Smooth muscle cell (in vitro differentiated cells): ENCODE measurements at regions not wholly inside any gene's neighbourhood (a gene's known extent, or its start where the extent isn't known, plus 50 kb on each side); places are given as distances from the start of the nearest gene placed in this dataset.

ENCODE experiments used
- DNase-seq: peaks from one replicate; lab custom pipeline; 2025; ENCODE audit not compliant: unreplicated experiment; lab: John Stamatoyannopoulos, UW
- H2AFZ ChIP-seq: fragments of 200-600 bp; sonication (generic); 2 replicates; pipeline ENCODE4 v1.6.0; 2016; ENCODE audit warnings: antibody characterized with exemption, low read depth, mild to moderate bottlenecking
- H3F3A ChIP-seq: fragments of 200-600 bp; sonication (generic); 2 replicates; pipeline ENCODE4 v1.6.0; 2017; ENCODE audit warnings: antibody characterized with exemption, low read depth
- H3K27ac ChIP-seq: fragments of 200-600 bp; sonication (generic); 2 replicates; pipeline ENCODE4 v1.5.1; 2016; ENCODE audit warnings: low read depth, mild to moderate bottlenecking
- H3K27me3 ChIP-seq: fragments of 200-600 bp; sonication (generic); 2 replicates; pipeline ENCODE4 v1.6.1; 2016; ENCODE audit warnings: low read depth, mild to moderate bottlenecking
- H3K36me3 ChIP-seq: fragments of 200-600 bp; sonication (generic); 2 replicates; pipeline ENCODE4 v1.5.1; 2016; ENCODE audit warnings: low read depth
- H3K4me1 ChIP-seq: fragments of 200-600 bp; sonication (generic); 2 replicates; pipeline ENCODE4 v1.5.1; 2016; ENCODE audit warnings: low read depth
- H3K4me2 ChIP-seq: fragments of 200-600 bp; sonication (generic); 2 replicates; pipeline ENCODE4 v1.6.0; 2016; ENCODE audit warnings: mild to moderate bottlenecking
- H3K4me3 ChIP-seq: fragments of 200-600 bp; sonication (generic); 2 replicates; pipeline ENCODE4 v1.5.1; 2016; ENCODE audit warnings: mild to moderate bottlenecking
- H3K79me2 ChIP-seq: fragments of 200-600 bp; sonication (generic); 2 replicates; pipeline ENCODE4 v1.6.0; 2016; ENCODE audit warnings: low read depth, mild to moderate bottlenecking
- H3K9ac ChIP-seq: fragments of 200-600 bp; sonication (generic); 2 replicates; pipeline ENCODE4 v1.6.0; 2016; ENCODE audit warnings: low read depth
- H3K9me3 ChIP-seq: fragments of 200-600 bp; sonication (generic); replicated peaks from 2 replicates; pipeline ENCODE4 v1.5.1; 2016; ENCODE audit warnings: low read depth
- H4K20me1 ChIP-seq: fragments of 200-600 bp; sonication (generic); 2 replicates; pipeline ENCODE4 v1.6.0; 2016; ENCODE audit warnings: low read depth
- CTCF ChIP-seq: fragments of 200-600 bp; sonication (generic); IDR thresholded peaks from 2 replicates; pipeline ENCODE4 v1.5.1; 2017; ENCODE audit warnings: borderline replicate concordance, mild to moderate bottlenecking, antibody characterized with exemption; ENCODE audit not compliant: insufficient read depth, poor library complexity, severe bottlenecking
- WGBS: methylation state at CpG from one replicate; pipeline ENCODE4 v1.1.7; 2016; ENCODE audit warnings: low lambda C conversion rate; 5-methylcytosine and 5-hydroxymethylcytosine counted together

- WGBS: 90% methylated on average over 4 of the region's 4 CpGs
- H3F3A ChIP-seq: no peaks in the 10 kb centered on the region
These were observed 757.7 kb downstream of the C6orf118 start for GRCh38 chr6:164551706-164552105.

GRCh38 chr6:164547076-164547475, 762.3 kb downstream of the C6orf118 start:
- H3K4me2 ChIP-seq: no peak overlapping the region
- H3F3A ChIP-seq: no peaks in the 10 kb centered on the region
- H3K36me3 ChIP-seq: no peaks in the 10 kb centered on the region
- H2AFZ ChIP-seq: no peak overlapping the region
- H3K4me1 ChIP-seq: no peaks in the 10 kb centered on the region
- no peaks in the 10 kb centered on the region for H3K27me3 ChIP-seq
- no peak for DNase-seq
- H3K27ac ChIP-seq: no peak overlapping the region
- no peak overlapping the region for H3K4me3 ChIP-seq
- H3K9ac ChIP-seq: no peak overlapping the region
- WGBS: 91% methylated on average over 3 of the region's 3 CpGs
- no peak for TF ChIP-seq CTCF
- no peaks in the 10 kb centered on the region for H3K9me3 ChIP-seq
- no peaks in the 10 kb centered on the region for H3K79me2 ChIP-seq
- no peaks in the 10 kb centered on the region for H4K20me1 ChIP-seq

More at GRCh38 chr6:164551706-164552105, 757.7 kb downstream of the C6orf118 start:
- no peaks in the 10 kb centered on the region for H3K4me1 ChIP-seq
- no peaks in the 10 kb centered on the region for H4K20me1 ChIP-seq
- H3K36me3 ChIP-seq: no peaks in the 10 kb centered on the region
- no peak overlapping the region for H3K9ac ChIP-seq
- no peaks in the 10 kb centered on the region for H3K79me2 ChIP-seq
- H3K9me3 ChIP-seq: no peaks in the 10 kb centered on the region
- no peak overlapping the region for H3K27ac ChIP-seq
- DNase-seq: no peak
- no peaks in the 10 kb centered on the region for H3K27me3 ChIP-seq
- no peak overlapping the region for H2AFZ ChIP-seq
- no peak for TF ChIP-seq CTCF
- no peak overlapping the region for H3K4me3 ChIP-seq
- H3K4me2 ChIP-seq: no peak overlapping the region

GRCh38 chr6:164546263-164546662, 763.1 kb downstream of the C6orf118 start:
- no peak overlapping the region for H3K9ac ChIP-seq
- WGBS: 68% methylated on average over 2 of the region's 2 CpGs
- H3K9me3 ChIP-seq: no peaks in the 10 kb centered on the region
- TF ChIP-seq CTCF: no peak
- H3F3A ChIP-seq: no peaks in the 10 kb centered on the region
- no peak overlapping the region for H3K27ac ChIP-seq
- H3K79me2 ChIP-seq: no peaks in the 10 kb centered on the region
- no peaks in the 10 kb centered on the region for H4K20me1 ChIP-seq
- DNase-seq: no peak
- no peaks in the 10 kb centered on the region for H3K27me3 ChIP-seq
- no peak overlapping the region for H2AFZ ChIP-seq
- H3K4me2 ChIP-seq: no peak overlapping the region
- no peaks in the 10 kb centered on the region for H3K36me3 ChIP-seq
- H3K4me1 ChIP-seq: no peaks in the 10 kb centered on the region
- H3K4me3 ChIP-seq: no peak overlapping the region

- WGBS: 91% methylated on average over 10 of the region's 10 CpGs
- no peaks in the 10 kb centered on the region for H4K20me1 ChIP-seq
- no peak for DNase-seq
- H3F3A ChIP-seq: no peaks in the 10 kb centered on the region
- no peak overlapping the region for H3K9ac ChIP-seq
- no peaks in the 10 kb centered on the region for H3K4me1 ChIP-seq
- no peak overlapping the region for H3K4me3 ChIP-seq
- no peak for TF ChIP-seq CTCF
- H3K9me3 ChIP-seq: peaks cover 3% of the 10 kb centered on the region
- no peaks in the 10 kb centered on the region for H3K36me3 ChIP-seq
- no peaks in the 10 kb centered on the region for H3K27me3 ChIP-seq
- H3K27ac ChIP-seq: no peak overlapping the region
- no peaks in the 10 kb centered on the region for H3K79me2 ChIP-seq
- no peak overlapping the region for H2AFZ ChIP-seq
- no peak overlapping the region for H3K4me2 ChIP-seq
These were observed 775.2 kb downstream of the C6orf118 start for GRCh38 chr6:164534070-164534766.
